Pancreas (tissue), 10 donors: ENCODE measurements at regions not wholly inside any gene's neighbourhood (a gene's known extent, or its start where the extent isn't known, plus 50 kb on each side); places are given as distances from the start of the nearest gene placed in this dataset.

Source experiments
- ATAC-seq, 4 donors: fragments of 200-7000 bp; cut with Tn5 transposase; one replicate each; pipeline versions ENCODE4 v1.8.0 to v1.9.1; 2020; ENCODE audit warnings: mild to moderate bottlenecking in 4 of 4, moderate library complexity in 4 of 4
- DNase-seq, 6 donors: peaks; one replicate each; pipeline ENCODE4 v3.0.0-alpha.2; 2020
- FAIRE-seq: peaks from 2 replicates; lab custom pipeline; 2012; peaks lifted over from hg19 to GRCh38; lab: Jason Lieb, UNC
- H3K27ac ChIP-seq, 4 donors: fragments of 200-600 bp; sonication (generic); 1 replicate in 3 of 4; 2 replicates in 1 of 4; pipeline versions ENCODE4 v1.5.0 to v1.8.0; 2020
- H3K27me3 ChIP-seq, 4 donors: fragments of 200-600 bp; one replicate each; pipeline ENCODE4 v1.8.0; 2021
- H3K36me3 ChIP-seq, 3 donors: fragments of 200-600 bp; sonication (generic) in 1 of 3; one replicate each; pipeline versions ENCODE4 v1.5.0 to v1.8.0; 2020 to 2021
- H3K4me1 ChIP-seq, 3 donors: fragments of 200-600 bp; one replicate each; pipeline ENCODE4 v1.8.0; 2021
- H3K4me3 ChIP-seq, 4 donors: fragments of 200-600 bp; sonication (generic) in 2 of 4; one replicate each; pipeline versions ENCODE4 v1.5.0 to v1.8.0; 2020 to 2021
- H3K9me3 ChIP-seq, 4 donors: fragments of 200-600 bp; one replicate each; pipeline ENCODE4 v1.8.0; 2021
- WGBS, 2 donors: extraction: QIAGEN DNeasy Blood & Tissue Kit; methylation state at CpG; one replicate each; pipeline ENCODE4 v1.1.7; 2013; 5-methylcytosine and 5-hydroxymethylcytosine counted together
- intact Hi-C, 3 donors: fragments of 100-400 bp; cut with DNase I; formaldehyde crosslinking; loops; one replicate each; pipeline versions ENCODE4 v1.11.1 to v1.14.2; 2022
- TF ChIP-seq, protein P1 (sequence below), 4 donors: fragments of 200-600 bp; sonication (generic) in 3 of 4; IDR thresholded peaks; one replicate each; pipeline versions ENCODE4 v1.5.0 to v1.8.0; 2021; ENCODE audit warnings: antibody characterized with exemption in 4 of 4
- donor health status: healthy with polysubstance abuse.
- donor health status: DM: no; HTN: no; CAD: no; lungs with moderate emphysema.
- donor health status: DM: no; HTN: no; CAD: no.
- donor health status: control.
- donor health status: control.
- donor health status: Bipolar disorder and iron deficiency.
- donor health status: DM: yes; HTN: yes; CAD: no.
- donor health status: DM: no; HTN: no; CAD: no.
- donor health status: DM: no; HTN: no; CAD: no.
- donor health status: DM: yes; HTN: yes; CAD: no.

DNA sequence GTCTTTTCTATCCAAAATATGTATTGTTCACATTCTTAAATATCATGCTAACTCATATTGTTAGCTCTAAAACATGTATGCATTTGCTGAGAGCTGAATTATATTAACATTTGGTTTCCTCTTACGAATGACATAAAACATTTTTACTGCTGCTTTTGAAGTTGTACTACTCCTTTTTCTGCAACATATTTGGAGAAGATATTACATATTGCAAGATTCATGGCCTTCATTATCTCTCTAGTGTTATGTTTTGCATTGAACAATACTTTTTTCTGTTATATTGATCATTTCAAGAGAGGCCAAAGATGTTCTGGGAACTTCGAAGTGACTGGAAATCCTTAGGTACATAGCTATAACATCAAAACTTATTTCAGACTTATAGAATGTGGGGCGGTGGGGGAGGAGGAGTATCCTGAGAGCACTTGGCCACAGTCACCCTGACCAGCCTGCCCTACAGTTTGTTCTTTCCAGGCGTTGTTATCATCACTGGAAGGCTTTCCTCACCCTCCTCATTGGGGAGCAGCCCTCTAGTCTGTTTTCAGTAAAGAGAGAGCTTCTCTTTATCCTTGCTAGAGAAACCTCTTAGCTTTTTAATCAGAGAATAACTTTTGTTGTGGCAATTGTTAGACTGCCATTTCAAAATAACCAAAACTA, 868.6 kb downstream of the OTOL1 start:
- intact Hi-C loops: no loop called here
- FAIRE-seq (no peak), ATAC-seq (no peak), DNase-seq (no peak)
- Histone ChIP-seq H3K9me3 (no peaks in the 10 kb centered on the region), H3K27me3 (no peaks in the 10 kb centered on the region), H3K4me3 (no peak overlapping the region), H3K36me3 (no peaks in the 10 kb centered on the region), H3K4me1 (no peaks in the 10 kb centered on the region), H3K27ac (no peak overlapping the region)
- TF ChIP-seq, protein P1, sequence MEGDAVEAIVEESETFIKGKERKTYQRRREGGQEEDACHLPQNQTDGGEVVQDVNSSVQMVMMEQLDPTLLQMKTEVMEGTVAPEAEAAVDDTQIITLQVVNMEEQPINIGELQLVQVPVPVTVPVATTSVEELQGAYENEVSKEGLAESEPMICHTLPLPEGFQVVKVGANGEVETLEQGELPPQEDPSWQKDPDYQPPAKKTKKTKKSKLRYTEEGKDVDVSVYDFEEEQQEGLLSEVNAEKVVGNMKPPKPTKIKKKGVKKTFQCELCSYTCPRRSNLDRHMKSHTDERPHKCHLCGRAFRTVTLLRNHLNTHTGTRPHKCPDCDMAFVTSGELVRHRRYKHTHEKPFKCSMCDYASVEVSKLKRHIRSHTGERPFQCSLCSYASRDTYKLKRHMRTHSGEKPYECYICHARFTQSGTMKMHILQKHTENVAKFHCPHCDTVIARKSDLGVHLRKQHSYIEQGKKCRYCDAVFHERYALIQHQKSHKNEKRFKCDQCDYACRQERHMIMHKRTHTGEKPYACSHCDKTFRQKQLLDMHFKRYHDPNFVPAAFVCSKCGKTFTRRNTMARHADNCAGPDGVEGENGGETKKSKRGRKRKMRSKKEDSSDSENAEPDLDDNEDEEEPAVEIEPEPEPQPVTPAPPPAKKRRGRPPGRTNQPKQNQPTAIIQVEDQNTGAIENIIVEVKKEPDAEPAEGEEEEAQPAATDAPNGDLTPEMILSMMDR (IDR thresholded peaks at IDR 0.05): no peak
- 36 to 53% methylated on average over 4 of the region's 4 CpGs for WGBS, 2 donors

DNA sequence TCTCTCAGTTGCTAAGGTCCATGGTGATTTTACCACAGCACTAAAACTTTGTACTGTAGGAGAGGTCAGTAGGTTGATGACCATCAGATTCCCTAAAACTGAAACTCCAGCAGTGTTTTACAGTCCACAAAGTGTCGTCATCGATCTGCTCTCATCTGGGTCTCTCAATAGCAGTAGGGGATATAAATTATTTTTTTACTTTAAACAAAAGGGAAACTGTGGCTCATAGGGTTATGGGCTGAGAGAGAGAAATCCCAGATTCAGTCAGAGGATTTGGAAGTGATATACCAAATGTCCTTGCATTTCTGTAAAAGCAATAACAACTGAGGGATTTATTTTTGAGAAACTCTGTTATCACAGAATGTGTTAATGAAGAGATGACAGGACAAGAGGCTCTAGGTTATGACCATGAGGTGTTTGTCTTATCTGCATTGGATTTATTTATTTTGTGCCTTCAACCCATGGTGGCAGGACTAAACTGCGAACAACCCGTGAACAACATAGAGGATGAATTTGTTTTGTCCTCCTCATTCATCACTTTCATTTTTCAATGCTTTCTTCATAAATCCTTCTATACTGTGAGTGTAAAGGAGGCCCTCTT, 869.7 kb downstream of the OTOL1 start:
- WGBS, 2 donors: 59 to 74% methylated on average over 4 of the region's 4 CpGs
- H3K9me3 ChIP-seq: no peaks in the 10 kb centered on the region
- no peaks in the 10 kb centered on the region for H3K4me1 ChIP-seq
- no peak for DNase-seq
- H3K36me3 ChIP-seq: no peaks in the 10 kb centered on the region
- no peak overlapping the region for H3K4me3 ChIP-seq
- no peak for ATAC-seq
- FAIRE-seq: no peak
- H3K27me3 ChIP-seq: no peaks in the 10 kb centered on the region
- intact Hi-C loops: no loop called here
- TF ChIP-seq, protein P1 (IDR thresholded peaks at IDR 0.05): no peak
- no peak overlapping the region for H3K27ac ChIP-seq

DNA sequence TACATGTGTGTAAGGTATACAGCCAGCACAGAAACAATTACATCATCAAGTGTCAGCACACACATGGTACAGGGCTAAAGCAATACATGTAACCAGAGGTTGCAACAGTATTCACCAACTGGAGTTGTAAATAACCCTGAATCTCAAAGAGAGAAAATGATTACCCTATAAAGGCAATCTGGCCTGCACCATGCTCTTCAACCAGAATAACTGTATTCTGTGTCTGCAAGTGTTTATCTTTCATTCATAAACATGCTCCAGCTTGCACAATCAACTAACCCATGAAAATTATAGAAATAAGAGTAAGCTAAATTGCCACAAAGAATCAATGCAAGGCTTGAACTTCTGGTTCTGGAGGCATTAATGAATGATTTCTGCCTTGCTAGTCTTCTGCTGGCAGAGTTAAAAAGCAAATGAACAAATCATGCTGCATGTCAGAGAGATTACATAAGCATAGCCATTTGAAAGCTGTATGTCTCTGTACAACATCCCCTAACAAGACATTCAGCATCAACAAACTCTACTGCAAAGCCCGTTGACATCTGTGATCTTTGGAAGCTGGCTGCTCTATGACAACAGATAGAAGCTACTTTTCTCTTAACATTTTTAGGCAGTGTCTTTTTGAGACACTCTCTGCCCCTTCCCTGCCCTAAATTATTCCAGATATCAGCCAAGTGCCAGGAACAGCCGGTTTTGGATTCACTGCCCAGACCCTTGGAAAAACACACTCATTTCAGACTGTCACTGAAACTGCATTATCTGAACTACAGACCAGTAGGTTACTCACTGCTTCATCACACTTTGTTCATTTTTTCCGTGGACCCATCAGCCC, 871.0 kb downstream of the OTOL1 start:
- intact Hi-C loops: no loop called here
- Histone ChIP-seq H3K36me3 (no peaks in the 10 kb centered on the region), H3K27me3 (no peaks in the 10 kb centered on the region), H3K9me3 (no peaks in the 10 kb centered on the region), H3K27ac (no peak overlapping the region), H3K4me1 (no peaks in the 10 kb centered on the region), H3K4me3 (no peak overlapping the region)
- DNase-seq (no peak), ATAC-seq (no peak), FAIRE-seq (no peak)
- WGBS, 2 donors: 22 to 29% methylated on average over 3 of the region's 3 CpGs
- TF ChIP-seq, protein P1 (IDR thresholded peaks at IDR 0.05): no peak

DNA sequence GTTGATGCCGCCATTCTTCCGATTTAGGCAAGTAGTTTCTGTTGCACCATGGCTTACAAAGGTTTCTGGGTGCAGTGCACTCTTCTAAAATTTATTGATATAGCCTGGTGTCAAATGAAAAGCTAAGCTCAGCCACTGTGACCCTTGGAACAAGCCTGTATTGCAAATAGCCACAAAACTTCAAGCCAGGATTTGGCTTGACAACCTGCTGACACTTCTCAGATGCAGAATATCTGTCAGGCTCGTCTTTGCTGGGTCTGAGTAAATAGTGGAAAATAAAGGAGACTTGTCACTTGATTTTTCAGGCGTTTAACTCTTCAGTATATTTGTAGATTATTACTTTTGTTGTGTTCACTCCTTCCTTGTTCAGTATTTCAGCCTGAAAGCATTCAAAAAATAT, 871.8 kb downstream of the OTOL1 start:
- H3K4me1 ChIP-seq: no peaks in the 10 kb centered on the region
- no peak overlapping the region for H3K27ac ChIP-seq
- 40 to 46% methylated on average over 4 of the region's 4 CpGs for WGBS, 2 donors
- ATAC-seq: no peak
- DNase-seq: no peak
- no peak for FAIRE-seq
- intact Hi-C loops: no loop called here
- H3K36me3 ChIP-seq: no peaks in the 10 kb centered on the region
- H3K4me3 ChIP-seq: no peak overlapping the region
- no peaks in the 10 kb centered on the region for H3K9me3 ChIP-seq
- no peaks in the 10 kb centered on the region for H3K27me3 ChIP-seq
- TF ChIP-seq, protein P1 (IDR thresholded peaks at IDR 0.05): no peak
